IPS DF 6.9 (cell line): ENCODE measurements at regions not wholly inside any gene's neighbourhood (a gene's known extent, or its start where the extent isn't known, plus 50 kb on each side); places are given as distances from the start of the nearest gene placed in this dataset.
"Not testable (repeated sequence)": the region's sequence is repeated elsewhere in the genome, so short reads cannot be mapped to it uniquely, and the experiment has no call there.

Experiments
- DNase-seq: peaks from one replicate; pipeline ENCODE4 v3.0.0-alpha.2; 2013; ENCODE audit warnings: low read depth, low spot score
- H3K27ac ChIP-seq: one replicate; pipeline ENCODE4 v1.5.1; 2013; ENCODE audit warnings: low read length, control low read depth
- H3K27me3 ChIP-seq: 2 replicates; pipeline ENCODE4 v1.6.1; 2013; ENCODE audit warnings: mild to moderate bottlenecking, low read length; ENCODE audit not compliant: control insufficient read depth, insufficient read depth
- H3K36me3 ChIP-seq: 2 replicates; pipeline ENCODE4 v1.6.1; 2013; ENCODE audit warnings: low read length; ENCODE audit not compliant: control insufficient read depth, insufficient read depth
- H3K4me1 ChIP-seq: 2 replicates; pipeline ENCODE4 v1.6.1; 2013; ENCODE audit warnings: low read length; ENCODE audit not compliant: control insufficient read depth, insufficient read depth
- H3K4me3 ChIP-seq: 2 replicates; pipeline ENCODE4 v1.5.1; 2013; ENCODE audit warnings: mild to moderate bottlenecking, low read length
- H3K9me3 ChIP-seq: 2 replicates; pipeline ENCODE4 v1.6.1; 2013; ENCODE audit warnings: low read length, inconsistent platforms; ENCODE audit not compliant: control insufficient read depth, insufficient read depth
- WGBS: extraction: QIAGEN DNeasy Blood & Tissue Kit; methylation state at CpG from one replicate; pipeline ENCODE4 v1.1.7; 2013; ENCODE audit warnings: mixed read lengths, missing lambda C conversion rate; ENCODE audit not compliant: insufficient read length, insufficient coverage; 5-methylcytosine and 5-hydroxymethylcytosine counted together

DNA sequence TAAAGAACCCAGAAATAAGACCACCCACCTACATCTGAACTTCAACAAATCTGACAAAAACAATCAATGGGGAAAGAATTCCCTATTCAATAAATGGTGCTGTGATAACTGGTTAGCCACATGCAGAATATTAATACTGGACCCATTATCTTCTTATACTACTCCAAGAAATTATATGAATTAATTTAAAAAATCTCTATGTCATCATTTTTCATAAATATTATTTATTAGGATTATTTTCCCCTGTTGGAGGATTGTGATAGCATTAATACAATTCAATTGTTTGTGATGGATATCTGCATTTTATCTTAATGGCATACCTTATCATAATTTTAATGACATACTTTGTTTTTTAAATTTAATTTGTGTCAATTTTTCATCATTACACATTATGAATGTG lies 682.2 kb upstream of the CTNND2 start:
- H3K9me3 ChIP-seq = no peaks in the 10 kb centered on the region
- no peaks in the 10 kb centered on the region for H3K4me1 ChIP-seq
- no peak overlapping the region for H3K4me3 ChIP-seq
- H3K27ac ChIP-seq = no peak overlapping the region
- no peaks in the 10 kb centered on the region for H3K27me3 ChIP-seq
- DNase-seq = no peak
- H3K36me3 ChIP-seq = no peaks in the 10 kb centered on the region

DNA sequence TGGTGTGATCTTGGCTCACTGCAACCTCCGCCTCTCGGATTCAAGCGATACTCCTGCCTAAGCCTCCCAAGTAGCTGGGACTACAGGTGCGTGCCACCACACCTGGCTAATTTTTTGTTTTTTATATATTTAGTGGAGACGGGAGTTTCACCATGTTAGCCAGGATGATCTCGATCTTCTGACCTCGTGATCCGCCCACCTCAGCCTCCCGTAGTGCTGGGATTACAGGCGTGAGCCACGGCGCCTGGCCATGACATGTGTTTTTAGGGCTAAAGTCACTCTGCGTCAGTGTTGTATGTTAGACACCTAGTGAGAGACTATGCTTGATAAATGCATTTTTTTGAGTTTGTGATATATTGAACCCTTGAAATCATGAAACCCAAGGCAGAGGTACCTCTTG lies 674.6 kb upstream of the CTNND2 start:
- not testable (repeated sequence) for DNase-seq, H3K4me3 ChIP-seq, H3K9me3 ChIP-seq, H3K4me1 ChIP-seq, H3K27me3 ChIP-seq, H3K36me3 ChIP-seq, H3K27ac ChIP-seq
- no CpG with 5 or more reads among the region's 13 CpGs for WGBS

- H3K4me1 ChIP-seq, H3K27me3 ChIP-seq, H3K36me3 ChIP-seq, H3K4me3 ChIP-seq, DNase-seq, H3K9me3 ChIP-seq, H3K27ac ChIP-seq: not testable (repeated sequence)
- WGBS = no CpG with 5 or more reads among the region's 1 CpG
Observed at GRCh38 chr5:12576953-12577352, 672.7 kb upstream of the CTNND2 start.

DNA sequence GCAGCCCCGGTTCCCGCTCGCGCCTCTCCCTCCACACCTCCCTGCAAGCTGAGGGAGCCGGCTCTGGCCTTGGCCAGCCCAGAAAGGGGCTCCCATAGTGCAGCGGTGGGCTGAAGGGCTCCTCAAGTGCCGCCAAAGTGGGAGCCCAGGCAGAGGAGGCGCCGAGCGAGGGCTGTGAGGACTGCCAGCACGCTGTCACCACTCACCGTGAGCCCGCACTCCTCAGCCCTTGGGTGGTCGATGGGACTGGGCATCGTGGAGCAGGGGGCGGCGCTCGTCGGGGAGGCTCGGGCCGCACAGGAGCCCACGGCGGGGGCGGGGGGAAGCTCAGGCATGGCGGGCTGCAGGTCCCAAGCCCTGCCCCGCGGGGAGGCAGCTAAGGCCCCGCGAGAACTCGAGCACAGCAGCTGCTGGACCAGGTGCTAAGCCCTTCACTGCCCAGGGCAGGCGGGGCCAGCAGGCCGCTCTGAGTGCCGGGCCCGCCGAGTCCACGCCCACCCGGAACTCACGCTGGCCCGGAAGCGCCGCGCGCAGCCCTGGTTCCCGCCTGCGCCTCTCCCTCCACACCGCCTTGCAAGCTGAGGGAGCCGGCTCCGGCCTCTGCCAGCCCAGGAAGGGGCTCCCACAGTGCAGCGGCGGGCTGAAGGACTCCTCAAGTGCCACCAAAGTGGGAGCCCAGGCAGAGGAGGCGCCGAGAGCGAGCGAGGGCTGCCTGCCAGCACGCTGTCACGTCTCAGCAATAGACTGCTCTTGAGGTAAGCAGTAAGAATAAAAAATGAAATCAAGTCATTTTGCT lies 670.2 kb upstream of the CTNND2 start:
- no CpG with 5 or more reads among the region's 56 CpGs for WGBS
- not testable (repeated sequence) for DNase-seq, H3K4me3 ChIP-seq

DNA sequence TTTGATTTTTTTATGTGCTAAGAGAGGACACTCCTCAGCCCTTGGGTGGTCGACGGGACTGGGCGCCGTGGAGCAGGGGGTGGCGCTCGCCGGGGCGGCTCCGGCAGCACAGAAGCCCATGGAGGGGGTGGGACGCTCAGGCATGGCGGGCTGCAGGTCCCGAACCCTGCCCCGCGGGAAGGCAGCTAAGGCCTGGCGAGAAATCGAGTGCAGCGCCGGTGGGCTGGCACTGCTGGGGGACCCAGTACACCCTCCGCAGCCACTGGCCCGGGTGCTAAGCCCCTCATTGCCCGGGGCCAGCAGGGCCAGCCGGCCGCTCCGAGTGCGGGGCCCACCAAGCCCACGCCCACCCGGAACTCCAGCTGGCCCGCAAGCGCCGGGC lies 669.7 kb upstream of the CTNND2 start:
- H3K27ac ChIP-seq, H3K4me3 ChIP-seq, H3K9me3 ChIP-seq, H3K4me1 ChIP-seq, DNase-seq, H3K36me3 ChIP-seq, H3K27me3 ChIP-seq: not testable (repeated sequence)
- WGBS = no CpG with 5 or more reads among the region's 30 CpGs

More for the DNA sequence above, 670.2 kb upstream of the CTNND2 start:
- not testable (repeated sequence) for H3K27me3 ChIP-seq, H3K36me3 ChIP-seq, H3K9me3 ChIP-seq, H3K27ac ChIP-seq, H3K4me1 ChIP-seq

DNA sequence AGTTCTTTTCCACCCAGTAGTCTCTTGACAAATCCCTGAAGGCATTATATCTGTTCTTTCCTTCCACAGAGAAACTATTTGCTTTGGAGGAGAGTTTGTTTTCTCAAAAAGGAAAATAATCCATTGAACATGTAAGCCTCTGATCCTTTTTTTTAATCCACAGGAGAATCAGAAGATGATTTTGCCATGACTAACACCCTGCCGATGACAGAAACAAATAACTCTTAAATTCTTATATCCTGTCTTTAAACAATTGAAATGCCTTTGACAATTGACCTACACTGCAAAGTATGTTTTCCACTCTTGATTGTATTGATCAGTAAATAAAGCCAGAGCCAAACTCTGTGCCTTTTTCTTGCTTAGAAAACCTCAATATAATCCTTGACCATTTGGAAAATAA lies 666.4 kb upstream of the CTNND2 start:
- DNase-seq = no peak
- Histone ChIP-seq H3K27ac (no peak overlapping the region), H3K4me3 (no peak overlapping the region), H3K27me3 (no peaks in the 10 kb centered on the region), H3K4me1 (no peaks in the 10 kb centered on the region), H3K9me3 (no peaks in the 10 kb centered on the region), H3K36me3 (no peaks in the 10 kb centered on the region)
- no CpG with 5 or more reads among the region's 1 CpG for WGBS

DNA sequence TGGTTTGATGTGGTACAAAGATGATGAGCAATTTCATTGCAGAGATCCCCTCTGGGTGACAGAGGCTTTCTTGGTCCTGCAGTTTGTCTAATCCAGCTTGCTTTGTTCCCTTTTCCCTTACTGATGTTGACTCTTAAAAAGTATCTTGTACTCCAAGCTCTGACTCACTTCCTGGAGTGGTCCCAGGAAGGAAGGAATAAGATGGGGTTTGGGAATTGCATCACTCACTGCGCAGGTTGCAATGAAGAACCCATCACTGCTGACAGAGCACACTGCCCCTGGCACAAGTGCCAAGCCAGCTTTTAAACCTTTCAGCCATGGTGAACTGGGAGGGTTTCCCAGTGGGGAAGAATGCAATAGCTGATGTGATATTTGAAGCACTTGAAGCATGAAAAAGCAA lies 662.2 kb upstream of the CTNND2 start:
- no peaks in the 10 kb centered on the region for H3K36me3 ChIP-seq
- H3K27ac ChIP-seq = no peak overlapping the region
- WGBS = no CpG with 5 or more reads among the region's 1 CpG
- H3K4me3 ChIP-seq = no peak overlapping the region
- DNase-seq = no peak
- H3K27me3 ChIP-seq = no peaks in the 10 kb centered on the region
- H3K4me1 ChIP-seq = no peaks in the 10 kb centered on the region
- H3K9me3 ChIP-seq = no peaks in the 10 kb centered on the region; the same call in 1 of the 2 replicates

- DNase-seq = no peak
- Histone ChIP-seq H3K27me3 (no peaks in the 10 kb centered on the region), H3K36me3 (no peaks in the 10 kb centered on the region), H3K27ac (no peak overlapping the region), H3K4me3 (no peak overlapping the region), H3K9me3 (no peaks in the 10 kb centered on the region), H3K4me1 (no peaks in the 10 kb centered on the region)
- WGBS = no CpG with 5 or more reads among the region's 2 CpGs
Observed at GRCh38 chr5:12557012-12557411, 652.8 kb upstream of the CTNND2 start.

DNA sequence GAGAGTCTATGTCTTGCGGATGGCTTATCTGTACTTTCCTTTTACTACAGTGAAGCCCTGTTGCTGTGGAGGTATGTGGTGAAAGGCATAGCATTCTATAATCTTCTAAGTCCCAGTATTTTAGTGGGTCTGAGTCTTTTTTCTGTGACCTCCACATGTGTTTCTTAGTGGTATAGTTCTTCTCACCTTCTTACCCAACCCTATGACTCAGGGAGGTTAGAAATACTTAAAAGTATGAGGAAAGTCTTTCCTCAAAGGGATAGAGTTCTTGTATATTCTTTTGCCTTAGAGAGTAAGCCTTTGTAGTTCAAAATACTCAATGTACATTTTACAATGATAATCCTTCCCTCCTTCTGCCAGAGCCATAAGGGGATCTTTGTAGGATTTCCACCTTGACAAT lies 621.9 kb upstream of the CTNND2 start:
- Histone ChIP-seq H3K27ac (no peak overlapping the region), H3K27me3 (no peaks in the 10 kb centered on the region), H3K4me1 (no peaks in the 10 kb centered on the region)

DNA sequence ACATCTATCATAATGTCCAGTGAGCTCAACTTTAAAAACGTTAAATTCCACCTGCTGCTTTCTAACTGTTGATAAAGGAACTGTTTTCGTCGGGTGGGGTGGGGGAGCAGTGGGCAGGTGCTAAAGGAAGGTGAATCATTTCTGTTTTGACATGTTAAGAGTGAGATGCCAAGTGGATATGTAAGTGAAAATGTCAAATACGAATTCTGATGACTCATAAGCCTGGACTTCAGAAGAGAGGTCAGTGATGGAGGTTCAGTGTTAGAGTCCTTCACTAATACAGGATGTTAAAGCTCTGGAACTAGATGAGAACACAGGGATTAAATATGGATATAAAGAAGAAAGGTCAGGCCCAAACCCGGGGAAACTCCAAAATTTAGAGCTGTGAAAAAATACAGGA lies 617.9 kb upstream of the CTNND2 start:
- H3K4me1 ChIP-seq = no peaks in the 10 kb centered on the region
- H3K9me3 ChIP-seq = no peaks in the 10 kb centered on the region
- H3K27ac ChIP-seq = no peak overlapping the region
- H3K36me3 ChIP-seq = no peaks in the 10 kb centered on the region
- no peak for DNase-seq
- no peaks in the 10 kb centered on the region for H3K27me3 ChIP-seq
- H3K4me3 ChIP-seq = no peak overlapping the region
- no CpG with 5 or more reads among the region's 5 CpGs for WGBS

More for the DNA sequence above, 621.9 kb upstream of the CTNND2 start:
- no peak for DNase-seq
- no peaks in the 10 kb centered on the region for H3K36me3 ChIP-seq
- no peak overlapping the region for H3K4me3 ChIP-seq
- no CpG with 5 or more reads among the region's 1 CpG for whole genome bisulfite sequencing
- H3K9me3 ChIP-seq = no peaks in the 10 kb centered on the region

DNA sequence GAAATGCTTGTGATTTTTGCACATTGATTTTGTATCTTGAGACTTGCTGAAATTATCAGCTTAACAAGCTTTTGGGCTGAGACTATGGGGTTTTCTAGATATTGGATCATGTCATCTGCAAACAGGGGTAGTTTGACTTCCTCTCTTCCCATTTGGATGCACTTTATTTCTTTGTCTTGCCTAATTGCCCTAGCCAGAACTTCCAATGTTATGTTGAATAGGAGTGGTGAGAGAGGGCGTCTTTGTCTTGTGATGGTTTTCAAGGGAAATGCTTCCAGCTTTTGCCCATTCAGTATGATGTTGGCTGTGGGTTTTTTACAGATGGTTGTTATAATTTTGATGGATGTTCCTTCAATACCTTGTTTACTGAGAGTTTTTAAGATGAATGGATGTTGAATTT lies 600.7 kb upstream of the CTNND2 start:
- WGBS = no CpG with 5 or more reads among the region's 1 CpG

More for the DNA sequence above, 600.7 kb upstream of the CTNND2 start:
- H3K4me1 ChIP-seq, H3K27ac ChIP-seq, H3K27me3 ChIP-seq, H3K9me3 ChIP-seq, H3K4me3 ChIP-seq, H3K36me3 ChIP-seq: not testable (repeated sequence)
- DNase-seq = peak; percentile 13
